ENCODE measurements at regions not wholly inside any gene's neighbourhood (a gene's known extent, or its start where the extent isn't known, plus 50 kb on each side); places are given as distances from the start of the nearest gene placed in this dataset.

DNA sequence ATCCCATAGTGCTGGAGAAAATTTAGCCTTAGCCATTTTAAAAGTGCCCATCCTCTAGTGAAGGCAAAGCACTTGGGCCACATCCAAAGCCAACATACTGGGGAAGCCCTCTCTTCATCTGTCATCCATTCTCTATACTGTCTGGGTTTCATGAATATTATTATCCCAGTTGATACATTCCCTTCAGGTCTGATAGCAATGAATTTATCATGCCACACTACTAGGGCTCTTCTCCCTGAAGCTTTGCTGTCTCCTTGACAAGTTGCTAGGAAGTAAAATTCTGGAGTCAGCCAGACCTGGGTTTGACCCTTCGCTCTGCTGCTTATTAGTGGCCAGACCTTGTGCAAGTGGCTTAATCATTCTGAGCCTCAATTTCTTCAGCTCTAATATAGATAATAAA is 1041.4 kb upstream of the ADGRL2 start:
- Histone ChIP-seq H3K27me3 (ENCODE audit: insufficient read depth, poor library complexity, severe bottlenecking) (no peaks in the 10 kb centered on the region), H3K27ac (replicated peaks) (no peak overlapping the region), H3K4me3 (replicated peaks; ENCODE audit: insufficient read depth, low read length) (no peak overlapping the region)
- no peak for TF ChIP-seq GABPA (IDR thresholded peaks at IDR 0.05; ENCODE audit: low read depth)
- DNase-seq (ENCODE audit: low read depth in 1 of 2, low spot score in 1 of 2), result no peak

GRCh38 chr1:80755944-80756343 is 1044.8 kb upstream of the ADGRL2 start:
- no peaks in the 10 kb centered on the region for H3K27me3 ChIP-seq (ENCODE audit: insufficient read depth, poor library complexity, severe bottlenecking)
- no peak overlapping the region for H3K4me3 ChIP-seq (replicated peaks; ENCODE audit: insufficient read depth, low read length)
- no peak for DNase-seq (ENCODE audit: low read depth in 1 of 2, low spot score in 1 of 2)
- TF ChIP-seq SPI1 (IDR thresholded peaks at IDR 0.05; ENCODE audit: borderline replicate concordance, low read depth), result no peak
- TF ChIP-seq GABPA (IDR thresholded peaks at IDR 0.05; ENCODE audit: low read depth), result no peak
- TF ChIP-seq, protein P1, sequence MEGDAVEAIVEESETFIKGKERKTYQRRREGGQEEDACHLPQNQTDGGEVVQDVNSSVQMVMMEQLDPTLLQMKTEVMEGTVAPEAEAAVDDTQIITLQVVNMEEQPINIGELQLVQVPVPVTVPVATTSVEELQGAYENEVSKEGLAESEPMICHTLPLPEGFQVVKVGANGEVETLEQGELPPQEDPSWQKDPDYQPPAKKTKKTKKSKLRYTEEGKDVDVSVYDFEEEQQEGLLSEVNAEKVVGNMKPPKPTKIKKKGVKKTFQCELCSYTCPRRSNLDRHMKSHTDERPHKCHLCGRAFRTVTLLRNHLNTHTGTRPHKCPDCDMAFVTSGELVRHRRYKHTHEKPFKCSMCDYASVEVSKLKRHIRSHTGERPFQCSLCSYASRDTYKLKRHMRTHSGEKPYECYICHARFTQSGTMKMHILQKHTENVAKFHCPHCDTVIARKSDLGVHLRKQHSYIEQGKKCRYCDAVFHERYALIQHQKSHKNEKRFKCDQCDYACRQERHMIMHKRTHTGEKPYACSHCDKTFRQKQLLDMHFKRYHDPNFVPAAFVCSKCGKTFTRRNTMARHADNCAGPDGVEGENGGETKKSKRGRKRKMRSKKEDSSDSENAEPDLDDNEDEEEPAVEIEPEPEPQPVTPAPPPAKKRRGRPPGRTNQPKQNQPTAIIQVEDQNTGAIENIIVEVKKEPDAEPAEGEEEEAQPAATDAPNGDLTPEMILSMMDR (IDR thresholded peaks at IDR 0.05; ENCODE audit: insufficient read depth, low read length), result no peak
- TF ChIP-seq POLR2AphosphoS5 (IDR thresholded peaks at IDR 0.05; ENCODE audit: low read depth), result no peak
- TF ChIP-seq, protein P2, sequence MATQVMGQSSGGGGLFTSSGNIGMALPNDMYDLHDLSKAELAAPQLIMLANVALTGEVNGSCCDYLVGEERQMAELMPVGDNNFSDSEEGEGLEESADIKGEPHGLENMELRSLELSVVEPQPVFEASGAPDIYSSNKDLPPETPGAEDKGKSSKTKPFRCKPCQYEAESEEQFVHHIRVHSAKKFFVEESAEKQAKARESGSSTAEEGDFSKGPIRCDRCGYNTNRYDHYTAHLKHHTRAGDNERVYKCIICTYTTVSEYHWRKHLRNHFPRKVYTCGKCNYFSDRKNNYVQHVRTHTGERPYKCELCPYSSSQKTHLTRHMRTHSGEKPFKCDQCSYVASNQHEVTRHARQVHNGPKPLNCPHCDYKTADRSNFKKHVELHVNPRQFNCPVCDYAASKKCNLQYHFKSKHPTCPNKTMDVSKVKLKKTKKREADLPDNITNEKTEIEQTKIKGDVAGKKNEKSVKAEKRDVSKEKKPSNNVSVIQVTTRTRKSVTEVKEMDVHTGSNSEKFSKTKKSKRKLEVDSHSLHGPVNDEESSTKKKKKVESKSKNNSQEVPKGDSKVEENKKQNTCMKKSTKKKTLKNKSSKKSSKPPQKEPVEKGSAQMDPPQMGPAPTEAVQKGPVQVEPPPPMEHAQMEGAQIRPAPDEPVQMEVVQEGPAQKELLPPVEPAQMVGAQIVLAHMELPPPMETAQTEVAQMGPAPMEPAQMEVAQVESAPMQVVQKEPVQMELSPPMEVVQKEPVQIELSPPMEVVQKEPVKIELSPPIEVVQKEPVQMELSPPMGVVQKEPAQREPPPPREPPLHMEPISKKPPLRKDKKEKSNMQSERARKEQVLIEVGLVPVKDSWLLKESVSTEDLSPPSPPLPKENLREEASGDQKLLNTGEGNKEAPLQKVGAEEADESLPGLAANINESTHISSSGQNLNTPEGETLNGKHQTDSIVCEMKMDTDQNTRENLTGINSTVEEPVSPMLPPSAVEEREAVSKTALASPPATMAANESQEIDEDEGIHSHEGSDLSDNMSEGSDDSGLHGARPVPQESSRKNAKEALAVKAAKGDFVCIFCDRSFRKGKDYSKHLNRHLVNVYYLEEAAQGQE (IDR thresholded peaks at IDR 0.05; ENCODE audit: insufficient replicate concordance, low read depth), result no peak
- H3K27ac ChIP-seq (replicated peaks), result no peak overlapping the region

GRCh38 chr1:80751204-80751603 is 1049.5 kb upstream of the ADGRL2 start:
- no peak for DNase-seq (ENCODE audit: low read depth in 1 of 2, low spot score in 1 of 2)
- TF ChIP-seq, protein P1 (IDR thresholded peaks at IDR 0.05; ENCODE audit: insufficient read depth, low read length), result no peak
- TF ChIP-seq GABPA (IDR thresholded peaks at IDR 0.05; ENCODE audit: low read depth), result no peak
- TF ChIP-seq, protein P2 (IDR thresholded peaks at IDR 0.05; ENCODE audit: insufficient replicate concordance, low read depth), result no peak
- TF ChIP-seq POLR2AphosphoS5 (IDR thresholded peaks at IDR 0.05; ENCODE audit: low read depth), result no peak
- no peak for TF ChIP-seq SPI1 (IDR thresholded peaks at IDR 0.05; ENCODE audit: borderline replicate concordance, low read depth)
- Histone ChIP-seq H3K4me3 (replicated peaks; ENCODE audit: insufficient read depth, low read length) (no peak overlapping the region), H3K27ac (replicated peaks) (no peak overlapping the region), H3K27me3 (ENCODE audit: insufficient read depth, poor library complexity, severe bottlenecking) (no peaks in the 10 kb centered on the region)

- no peaks in the 10 kb centered on the region for H3K27me3 ChIP-seq (ENCODE audit: insufficient read depth, poor library complexity, severe bottlenecking)
- DNase-seq (ENCODE audit: low read depth in 1 of 2, low spot score in 1 of 2), result no peak
- no peak overlapping the region for H3K27ac ChIP-seq (replicated peaks)
- TF ChIP-seq, protein P1 (IDR thresholded peaks at IDR 0.05; ENCODE audit: insufficient read depth, low read length), result no peak
- no peak overlapping the region for H3K4me3 ChIP-seq (replicated peaks; ENCODE audit: insufficient read depth, low read length)
Observed at GRCh38 chr1:80731241-80731894, 1069.4 kb upstream of the ADGRL2 start.
